ENCODE measurements at regions not wholly inside any gene's neighbourhood (a gene's known extent, or its start where the extent isn't known, plus 50 kb on each side); places are given as distances from the start of the nearest gene placed in this dataset.
"Not testable (repeated sequence)": the region's sequence is repeated elsewhere in the genome, so short reads cannot be mapped to it uniquely, and the experiment has no call there.

GRCh38 chrX:50988649-50989048 is 78.1 kb downstream of the BMP15 start:
- no peaks in the 10 kb centered on the region for H3K27me3 ChIP-seq
- no peak for ATAC-seq
- H3K4me3 ChIP-seq: no peak overlapping the region
- no peak overlapping the region for H3K27ac ChIP-seq
- no peak for TF ChIP-seq POLR2A (IDR thresholded peaks at IDR 0.05)
- TF ChIP-seq, protein P1, sequence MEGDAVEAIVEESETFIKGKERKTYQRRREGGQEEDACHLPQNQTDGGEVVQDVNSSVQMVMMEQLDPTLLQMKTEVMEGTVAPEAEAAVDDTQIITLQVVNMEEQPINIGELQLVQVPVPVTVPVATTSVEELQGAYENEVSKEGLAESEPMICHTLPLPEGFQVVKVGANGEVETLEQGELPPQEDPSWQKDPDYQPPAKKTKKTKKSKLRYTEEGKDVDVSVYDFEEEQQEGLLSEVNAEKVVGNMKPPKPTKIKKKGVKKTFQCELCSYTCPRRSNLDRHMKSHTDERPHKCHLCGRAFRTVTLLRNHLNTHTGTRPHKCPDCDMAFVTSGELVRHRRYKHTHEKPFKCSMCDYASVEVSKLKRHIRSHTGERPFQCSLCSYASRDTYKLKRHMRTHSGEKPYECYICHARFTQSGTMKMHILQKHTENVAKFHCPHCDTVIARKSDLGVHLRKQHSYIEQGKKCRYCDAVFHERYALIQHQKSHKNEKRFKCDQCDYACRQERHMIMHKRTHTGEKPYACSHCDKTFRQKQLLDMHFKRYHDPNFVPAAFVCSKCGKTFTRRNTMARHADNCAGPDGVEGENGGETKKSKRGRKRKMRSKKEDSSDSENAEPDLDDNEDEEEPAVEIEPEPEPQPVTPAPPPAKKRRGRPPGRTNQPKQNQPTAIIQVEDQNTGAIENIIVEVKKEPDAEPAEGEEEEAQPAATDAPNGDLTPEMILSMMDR (IDR thresholded peaks at IDR 0.05): peak in 3 of 4 experiments; percentile 10 to 58 (median 17)
- H3K4me1 ChIP-seq: no peaks in the 10 kb centered on the region
- WGBS, 2 donors (ENCODE audit: low coverage in 1 of 2): 50% methylated on average over 1 of the region's 2 CpGs; no CpG with 5 or more reads in 1 of the 2 donors
- H3K36me3 ChIP-seq: no peaks in the 10 kb centered on the region
- H3K9me3 ChIP-seq: no peaks in the 10 kb centered on the region

- no peak for ATAC-seq
- Histone ChIP-seq H3K9me3 (no peaks in the 10 kb centered on the region), H3K27ac (no peak overlapping the region), H3K4me1 (no peaks in the 10 kb centered on the region), H3K36me3 (no peaks in the 10 kb centered on the region), H3K27me3 (no peaks in the 10 kb centered on the region), H3K4me3 (no peak overlapping the region)
- 60 to 66% methylated on average over 4 of the region's 4 CpGs for WGBS, 2 donors (ENCODE audit: low coverage in 1 of 2)
- TF ChIP-seq, protein P1 (IDR thresholded peaks at IDR 0.05): no peak
- no peak for TF ChIP-seq POLR2AphosphoS5 (IDR thresholded peaks at IDR 0.05)
- no peak for TF ChIP-seq EP300 (IDR thresholded peaks at IDR 0.05)
- no peak for TF ChIP-seq POLR2A (IDR thresholded peaks at IDR 0.05)
Measured at GRCh38 chrX:50996930-50997329, 86.4 kb downstream of the BMP15 start.

DNA sequence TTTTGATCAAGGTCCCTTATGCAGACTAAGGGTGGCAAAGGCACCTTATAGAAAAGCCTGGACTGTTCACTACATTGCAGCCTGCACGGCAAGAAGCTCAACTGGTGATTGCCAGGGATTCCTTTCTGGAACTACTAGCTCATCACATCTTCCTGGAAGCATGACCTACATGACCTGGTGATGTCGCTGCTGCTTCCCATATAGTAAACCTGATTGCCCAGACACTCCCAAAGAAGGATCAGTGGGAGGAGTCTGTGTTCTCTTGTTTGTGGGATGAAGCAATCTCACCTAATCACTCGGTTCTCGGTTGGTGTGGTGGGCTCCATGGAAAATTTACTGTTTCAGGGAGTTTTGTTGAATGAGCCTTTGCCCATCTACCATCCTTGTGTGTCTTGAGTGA is 89.8 kb downstream of the BMP15 start:
- not testable (repeated sequence) for H3K4me3 ChIP-seq, H3K4me1 ChIP-seq, H3K27ac ChIP-seq, ATAC-seq, H3K9me3 ChIP-seq, H3K27me3 ChIP-seq, H3K36me3 ChIP-seq
- WGBS, 2 donors (ENCODE audit: low coverage in 1 of 2): 100% methylated on average over 1 of the region's 4 CpGs; no CpG with 5 or more reads in 1 of the 2 donors

GRCh38 chrX:51001733-51002632 is 91.4 kb downstream of the BMP15 start:
- not testable (repeated sequence) for H3K36me3 ChIP-seq, H3K9me3 ChIP-seq, H3K4me1 ChIP-seq, H3K27ac ChIP-seq, H3K4me3 ChIP-seq, H3K27me3 ChIP-seq
- 37 to 61% methylated on average over 6 of the region's 11 CpGs for WGBS, 2 donors (ENCODE audit: low coverage in 1 of 2)
- ATAC-seq: peak; percentile 75

GRCh38 chrX:51006064-51006463 is 95.5 kb downstream of the BMP15 start:
- no peaks in the 10 kb centered on the region for H3K4me1 ChIP-seq
- no peak overlapping the region for H3K27ac ChIP-seq
- no peaks in the 10 kb centered on the region for H3K9me3 ChIP-seq
- ATAC-seq: no peak
- H3K36me3 ChIP-seq: no peaks in the 10 kb centered on the region
- H3K27me3 ChIP-seq: no peaks in the 10 kb centered on the region
- H3K4me3 ChIP-seq: no peak overlapping the region
- TF ChIP-seq, protein P1 (IDR thresholded peaks at IDR 0.05): no peak
- no peak for TF ChIP-seq EP300 (IDR thresholded peaks at IDR 0.05)
- TF ChIP-seq POLR2AphosphoS5 (IDR thresholded peaks at IDR 0.05): no peak
- no peak for TF ChIP-seq POLR2A (IDR thresholded peaks at IDR 0.05)

- no peaks in the 10 kb centered on the region for H3K9me3 ChIP-seq
- no peak overlapping the region for H3K27ac ChIP-seq
- H3K4me1 ChIP-seq: no peaks in the 10 kb centered on the region
- TF ChIP-seq POLR2A (IDR thresholded peaks at IDR 0.05): no peak
- no peak for TF ChIP-seq POLR2AphosphoS5 (IDR thresholded peaks at IDR 0.05)
- no peak overlapping the region for H3K4me3 ChIP-seq
- whole genome bisulfite sequencing, 2 donors (ENCODE audit: low coverage in 1 of 2): 33 to 52% methylated on average over 2 to 5 of the region's 5 CpGs
- no peaks in the 10 kb centered on the region for H3K36me3 ChIP-seq
- no peaks in the 10 kb centered on the region for H3K27me3 ChIP-seq
- ATAC-seq: no peak
Measured at GRCh38 chrX:51024106-51024696, 113.7 kb downstream of the BMP15 start.

All from gastroesophageal sphincter (tissue), 4 donors.